HEK293T (cell line): ENCODE measurements at regions not wholly inside any gene's neighbourhood (a gene's known extent, or its start where the extent isn't known, plus 50 kb on each side); places are given as distances from the start of the nearest gene placed in this dataset.

Experiments
- ARNT ChIP-seq: fragments of 450-650 bp; IDR thresholded peaks from 2 replicates; pipeline ENCODE4 v1.6.1; 2017; ENCODE audit warnings: mild to moderate bottlenecking
- BHLHE40 ChIP-seq: fragments of 450-650 bp; IDR thresholded peaks from 2 replicates; pipeline ENCODE4 v1.6.1; 2016; ENCODE audit warnings: mild to moderate bottlenecking, moderate library complexity, borderline replicate concordance
- CTBP1 ChIP-seq: fragments of 450-650 bp; IDR thresholded peaks from 2 replicates; pipeline ENCODE4 v1.6.1; 2016; ENCODE audit warnings: borderline replicate concordance
- ELF4 ChIP-seq: fragments of 450-650 bp; IDR thresholded peaks from 2 replicates; pipeline ENCODE4 v1.6.1; 2017; ENCODE audit warnings: antibody characterized with exemption
- FOXM1 ChIP-seq: fragments of 450-650 bp; IDR thresholded peaks from 2 replicates; pipeline ENCODE4 v1.6.1; 2017; ENCODE audit warnings: mild to moderate bottlenecking, borderline replicate concordance
- HDGF ChIP-seq: fragments of 450-650 bp; IDR thresholded peaks from 2 replicates; pipeline ENCODE4 v1.6.1; 2017; ENCODE audit warnings: antibody characterized with exemption, borderline replicate concordance
- LEF1 ChIP-seq: fragments of 450-650 bp; IDR thresholded peaks from 2 replicates; pipeline ENCODE4 v1.6.1; 2017; ENCODE audit warnings: mild to moderate bottlenecking, borderline replicate concordance
- NFRKB ChIP-seq: fragments of 450-650 bp; IDR thresholded peaks from 2 replicates; pipeline ENCODE4 v1.6.1; 2016; ENCODE audit warnings: mild to moderate bottlenecking, moderate library complexity
- SP1 ChIP-seq: fragments of 450-650 bp; IDR thresholded peaks from 2 replicates; pipeline ENCODE4 v1.6.1; 2017
- SUZ12 ChIP-seq: fragments of 450-650 bp; IDR thresholded peaks from 2 replicates; pipeline ENCODE4 v1.6.1; 2016; ENCODE audit warnings: mild to moderate bottlenecking
- TARDBP ChIP-seq: fragments of 450-650 bp; IDR thresholded peaks from 2 replicates; pipeline ENCODE4 v1.6.1; 2016
- ZNF384 ChIP-seq: fragments of 450-650 bp; IDR thresholded peaks from 2 replicates; pipeline ENCODE4 v1.6.1; 2016
- TF ChIP-seq, protein P1 (sequence below): fragments of 450-650 bp; IDR thresholded peaks from 2 replicates; pipeline ENCODE4 v1.6.1; 2016

GRCh38 chr6:105816847-105817246, 269.3 kb upstream of the PRDM1 start:
- TF ChIP-seq BHLHE40 (no peak), NFRKB (no peak), SP1 (no peak), SUZ12 (no peak), LEF1 (no peak), ARNT (no peak), HDGF (no peak), FOXM1 (no peak), CTBP1 (no peak), ELF4 (no peak), ZNF384 (no peak), TARDBP (no peak)
- TF ChIP-seq, protein P1, sequence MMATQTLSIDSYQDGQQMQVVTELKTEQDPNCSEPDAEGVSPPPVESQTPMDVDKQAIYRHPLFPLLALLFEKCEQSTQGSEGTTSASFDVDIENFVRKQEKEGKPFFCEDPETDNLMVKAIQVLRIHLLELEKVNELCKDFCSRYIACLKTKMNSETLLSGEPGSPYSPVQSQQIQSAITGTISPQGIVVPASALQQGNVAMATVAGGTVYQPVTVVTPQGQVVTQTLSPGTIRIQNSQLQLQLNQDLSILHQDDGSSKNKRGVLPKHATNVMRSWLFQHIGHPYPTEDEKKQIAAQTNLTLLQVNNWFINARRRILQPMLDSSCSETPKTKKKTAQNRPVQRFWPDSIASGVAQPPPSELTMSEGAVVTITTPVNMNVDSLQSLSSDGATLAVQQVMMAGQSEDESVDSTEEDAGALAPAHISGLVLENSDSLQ = no peak
